ENCODE measurements at regions not wholly inside any gene's neighbourhood (a gene's known extent, or its start where the extent isn't known, plus 50 kb on each side); places are given as distances from the start of the nearest gene placed in this dataset.
"Not testable (repeated sequence)": the region's sequence is repeated elsewhere in the genome, so short reads cannot be mapped to it uniquely, and the experiment has no call there.

GRCh38 chr14:81584495-81584894 lies 50.8 kb upstream of the SEL1L start:
- ATAC-seq (no peak), DNase-seq (ENCODE audit: low spot score) (no peak)

- DNase-seq (ENCODE audit: low spot score) = no peak
Measured at GRCh38 chr14:81589381-81590065, 55.9 kb upstream of the SEL1L start.

GRCh38 chr14:81591266-81591665 lies 57.6 kb upstream of the SEL1L start:
- DNase-seq (ENCODE audit: low spot score) (no peak), ATAC-seq (no peak)

More at GRCh38 chr14:81589381-81590065, 55.9 kb upstream of the SEL1L start:
- no peak for ATAC-seq

- DNase-seq (ENCODE audit: low spot score) (no peak), ATAC-seq (no peak)
Measured at GRCh38 chr14:81594012-81594411, 60.4 kb upstream of the SEL1L start.

GRCh38 chr14:81605660-81606059 lies 72.0 kb upstream of the SEL1L start:
- DNase-seq (ENCODE audit: low spot score) (no peak), ATAC-seq (no peak)

- ATAC-seq (no peak), DNase-seq (ENCODE audit: low spot score) (no peak)
Measured at GRCh38 chr14:81613341-81614045, 79.8 kb upstream of the SEL1L start.

GRCh38 chr14:81614302-81614701 lies 80.6 kb upstream of the SEL1L start:
- not testable (repeated sequence) for ATAC-seq; DNase-seq (ENCODE audit: low spot score)

GRCh38 chr14:81618695-81619094 lies 85.0 kb upstream of the SEL1L start:
- no peak for ATAC-seq
- no peak for DNase-seq (ENCODE audit: low spot score)

- ATAC-seq = no peak
- no peak for DNase-seq (ENCODE audit: low spot score)
Measured at GRCh38 chr14:81619816-81620215, 86.2 kb upstream of the SEL1L start.

- ATAC-seq; DNase-seq (ENCODE audit: low spot score): not testable (repeated sequence)
Measured at GRCh38 chr14:81623771-81624396, 90.2 kb upstream of the SEL1L start.

GRCh38 chr14:81625343-81625742 lies 91.7 kb upstream of the SEL1L start:
- DNase-seq (ENCODE audit: low spot score) (no peak), ATAC-seq (peak; percentile 78)

- no peak for DNase-seq (ENCODE audit: low spot score)
Measured at GRCh38 chr14:81632157-81632556, 98.5 kb upstream of the SEL1L start.

GRCh38 chr14:81633496-81633895 lies 99.8 kb upstream of the SEL1L start:
- ATAC-seq = no peak
- no peak for DNase-seq (ENCODE audit: low spot score)

More at GRCh38 chr14:81632157-81632556, 98.5 kb upstream of the SEL1L start:
- peak; percentile 87 for ATAC-seq

- ATAC-seq = no peak
- DNase-seq (ENCODE audit: low spot score) = no peak
Measured at GRCh38 chr14:81637639-81638038, 104.0 kb upstream of the SEL1L start.

- ATAC-seq (no peak), DNase-seq (ENCODE audit: low spot score) (no peak)
Measured at GRCh38 chr14:81638656-81639280, 105.1 kb upstream of the SEL1L start.

GRCh38 chr14:81653626-81654025 lies 120.0 kb upstream of the SEL1L start:
- no peak for DNase-seq (ENCODE audit: low spot score)
- ATAC-seq = no peak

- ATAC-seq = peak; percentile 91
Measured at GRCh38 chr14:81655423-81656314, 122.0 kb upstream of the SEL1L start.

GRCh38 chr14:81656811-81657210 lies 123.2 kb upstream of the SEL1L start:
- DNase-seq (ENCODE audit: low spot score) = no peak
- ATAC-seq = no peak

More at GRCh38 chr14:81655423-81656314, 122.0 kb upstream of the SEL1L start:
- DNase-seq (ENCODE audit: low spot score) = no peak

- ATAC-seq = no peak
- no peak for DNase-seq (ENCODE audit: low spot score)
Measured at GRCh38 chr14:81662066-81662465, 128.4 kb upstream of the SEL1L start.

GRCh38 chr14:81662570-81663197 lies 129.0 kb upstream of the SEL1L start:
- DNase-seq (ENCODE audit: low spot score) = no peak
- ATAC-seq = no peak
